Prostate gland (tissue), 2 donors: ENCODE measurements at regions not wholly inside any gene's neighbourhood (a gene's known extent, or its start where the extent isn't known, plus 50 kb on each side); places are given as distances from the start of the nearest gene placed in this dataset.

ENCODE experiments used
- DNase-seq: peaks from one replicate; pipeline ENCODE4 v3.0.0-alpha.2; 2019; ENCODE audit warnings: low spot score
- H3K27ac ChIP-seq, 2 donors: fragments of 200-600 bp; sonication (generic); 2 replicates each; pipeline ENCODE4 v1.5.1; 2017 to 2019
- H3K27me3 ChIP-seq: fragments of 200-600 bp; sonication (generic); replicated peaks from 2 replicates; pipeline ENCODE4 v1.5.1; 2019; ENCODE audit not compliant: insufficient read depth
- H3K36me3 ChIP-seq, 2 donors: fragments of 200-600 bp; sonication (generic); 1 replicate in 1 of 2; 2 replicates in 1 of 2; pipeline versions ENCODE4 v1.5.1 to v1.8.1; 2017 to 2019
- H3K4me1 ChIP-seq: fragments of 200-600 bp; sonication (generic); replicated peaks from 2 replicates; pipeline ENCODE4 v1.5.1; 2019
- H3K4me3 ChIP-seq, 2 donors: fragments of 200-600 bp; sonication (generic); 2 replicates each; pipeline ENCODE4 v1.5.1; 2017 to 2019
- H3K9me3 ChIP-seq: fragments of 200-600 bp; sonication (generic); 2 replicates; pipeline ENCODE4 v1.5.1; 2017
- CTCF ChIP-seq, 4 experiments: fragments of 200-600 bp in 2 of 4; fragments of 450-650 bp in 2 of 4; sonication (generic) in 2 of 4; IDR thresholded peaks; 1 replicate in 3 of 4; 2 replicates in 1 of 4; pipeline ENCODE4 v1.5.1; 2016 to 2019; ENCODE audit warnings: antibody characterized with exemption in 4 of 4, mild to moderate bottlenecking in 2 of 4, moderate library complexity in 2 of 4
- POLR2A ChIP-seq: fragments of 450-650 bp; IDR thresholded peaks from one replicate; pipeline ENCODE4 v1.6.1; 2016; ENCODE audit warnings: antibody characterized with exemption, mild to moderate bottlenecking
- POLR2AphosphoS5 ChIP-seq: sonication (generic); formaldehyde crosslinking; IDR thresholded peaks from one replicate; pipeline ENCODE4 v1.6.1; 2017; ENCODE audit warnings: antibody characterized with exemption
- WGBS: methylation state at CpG from one replicate; pipeline ENCODE4 v1.1.5; 2018; 5-methylcytosine and 5-hydroxymethylcytosine counted together
- intact Hi-C: fragments of 100-400 bp; cut with DNase I; formaldehyde crosslinking; loops from one replicate; pipeline ENCODE4 v1.14.2; 2022

- 53% methylated on average over 7 of the region's 7 CpGs for WGBS
- TF ChIP-seq POLR2AphosphoS5 = no peak
- TF ChIP-seq POLR2A = no peak
- no peak for TF ChIP-seq CTCF (IDR thresholded peaks at IDR 0.05)
Measured at GRCh38 chr16:86946396-86946795, 368.0 kb downstream of the FOXL1 start.

GRCh38 chr16:86946981-86947380, 368.6 kb downstream of the FOXL1 start:
- Histone ChIP-seq H3K27me3 (no peaks in the 10 kb centered on the region), H3K4me3 (no peak overlapping the region), H3K27ac (no peak overlapping the region), H3K36me3 (no peaks in the 10 kb centered on the region), H3K9me3 (no peaks in the 10 kb centered on the region), H3K4me1 (no peaks in the 10 kb centered on the region)
- no peak for DNase-seq
- intact Hi-C loops = no loop called here
- TF ChIP-seq CTCF (IDR thresholded peaks at IDR 0.05) = no peak
- no peak for TF ChIP-seq POLR2A
- TF ChIP-seq POLR2AphosphoS5 = no peak
- 90% methylated on average over 10 of the region's 10 CpGs for WGBS

More at GRCh38 chr16:86946396-86946795, 368.0 kb downstream of the FOXL1 start:
- Histone ChIP-seq H3K4me1 (no peaks in the 10 kb centered on the region), H3K36me3 (no peaks in the 10 kb centered on the region), H3K27me3 (no peaks in the 10 kb centered on the region), H3K9me3 (no peaks in the 10 kb centered on the region), H3K4me3 (no peak overlapping the region), H3K27ac (no peak overlapping the region)
- intact Hi-C loops = no loop called here
- DNase-seq = no peak

DNA sequence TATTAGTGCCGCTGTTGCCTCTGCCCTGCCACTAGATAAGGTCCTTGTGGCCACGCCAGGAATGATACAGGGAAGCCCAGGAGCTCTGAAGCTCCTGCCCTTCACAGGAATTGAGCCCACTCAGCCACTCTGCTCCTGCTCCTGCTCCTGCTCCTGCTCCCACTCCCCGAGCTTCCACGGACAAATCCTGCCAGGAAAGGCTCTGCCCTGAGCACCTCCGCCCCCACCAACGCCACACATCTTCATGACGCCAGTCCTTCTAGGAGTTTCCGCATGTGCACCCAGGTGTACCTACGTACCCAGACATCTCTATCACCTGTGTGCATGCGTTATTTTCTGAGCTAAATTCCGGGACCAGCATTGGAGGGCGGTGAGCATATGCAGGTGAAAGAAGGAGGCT, 369.1 kb downstream of the C16orf95 start:
- Histone ChIP-seq H3K27me3 (peaks cover under 1% of the 10 kb centered on the region), H3K4me1 (no peaks in the 10 kb centered on the region), H3K4me3 (no peak overlapping the region), H3K9me3 (no peaks in the 10 kb centered on the region), H3K27ac (no peak overlapping the region), H3K36me3 (no peaks in the 10 kb centered on the region)
- no peak for TF ChIP-seq CTCF (IDR thresholded peaks at IDR 0.05)
- TF ChIP-seq POLR2A = no peak
- TF ChIP-seq POLR2AphosphoS5 = no peak
- 94% methylated on average over 12 of the region's 12 CpGs for WGBS
- intact Hi-C loops = no loop called here
- DNase-seq = no peak

GRCh38 chr16:86949116-86949515, 368.1 kb downstream of the C16orf95 start:
- no peaks in the 10 kb centered on the region for H3K9me3 ChIP-seq
- 29% methylated on average over 14 of the region's 14 CpGs for WGBS

More at GRCh38 chr16:86949116-86949515, 368.1 kb downstream of the C16orf95 start:
- no peak for TF ChIP-seq POLR2A
- no peak for TF ChIP-seq CTCF (IDR thresholded peaks at IDR 0.05)
- no peak for TF ChIP-seq POLR2AphosphoS5
- Histone ChIP-seq H3K27me3 (peaks cover 1% of the 10 kb centered on the region), H3K36me3 (no peaks in the 10 kb centered on the region), H3K27ac (no peak overlapping the region), H3K4me3 (no peak overlapping the region), H3K4me1 (no peaks in the 10 kb centered on the region)
- intact Hi-C loops = no loop called here
- no peak for DNase-seq
